SK-N-MC (cell line): ENCODE measurements at regions not wholly inside any gene's neighbourhood (a gene's known extent, or its start where the extent isn't known, plus 50 kb on each side); places are given as distances from the start of the nearest gene placed in this dataset.

Source experiments
- EZH2 ChIP-seq: fragments of 200-600 bp; sonication (generic); IDR thresholded peaks from one replicate; pipeline ENCODE4 v1.6.1; 2017; ENCODE audit warnings: antibody characterized with exemption
- POLR2AphosphoS5 ChIP-seq: IDR thresholded peaks from 2 replicates; pipeline ENCODE4 v1.6.1; 2012; ENCODE audit warnings: mild to moderate bottlenecking, low read depth, low read length, borderline replicate concordance

GRCh38 chr2:144071461-144071860 lies 448.5 kb downstream of the ZEB2 start:
- TF ChIP-seq EZH2: no peak
- TF ChIP-seq POLR2AphosphoS5: no peak
